ENCODE measurements at regions not wholly inside any gene's neighbourhood (a gene's known extent, or its start where the extent isn't known, plus 50 kb on each side); places are given as distances from the start of the nearest gene placed in this dataset.

GRCh38 chr1:229905031-229905545 lies 161.9 kb upstream of the GALNT2 start:
- no peak for TF ChIP-seq REST (IDR thresholded peaks at IDR 0.05; ENCODE audit: low read depth)
- TF ChIP-seq YY1 (IDR thresholded peaks at IDR 0.05; ENCODE audit: low read depth), result no peak
